ENCODE measurements at regions not wholly inside any gene's neighbourhood (a gene's known extent, or its start where the extent isn't known, plus 50 kb on each side); places are given as distances from the start of the nearest gene placed in this dataset.

DNA sequence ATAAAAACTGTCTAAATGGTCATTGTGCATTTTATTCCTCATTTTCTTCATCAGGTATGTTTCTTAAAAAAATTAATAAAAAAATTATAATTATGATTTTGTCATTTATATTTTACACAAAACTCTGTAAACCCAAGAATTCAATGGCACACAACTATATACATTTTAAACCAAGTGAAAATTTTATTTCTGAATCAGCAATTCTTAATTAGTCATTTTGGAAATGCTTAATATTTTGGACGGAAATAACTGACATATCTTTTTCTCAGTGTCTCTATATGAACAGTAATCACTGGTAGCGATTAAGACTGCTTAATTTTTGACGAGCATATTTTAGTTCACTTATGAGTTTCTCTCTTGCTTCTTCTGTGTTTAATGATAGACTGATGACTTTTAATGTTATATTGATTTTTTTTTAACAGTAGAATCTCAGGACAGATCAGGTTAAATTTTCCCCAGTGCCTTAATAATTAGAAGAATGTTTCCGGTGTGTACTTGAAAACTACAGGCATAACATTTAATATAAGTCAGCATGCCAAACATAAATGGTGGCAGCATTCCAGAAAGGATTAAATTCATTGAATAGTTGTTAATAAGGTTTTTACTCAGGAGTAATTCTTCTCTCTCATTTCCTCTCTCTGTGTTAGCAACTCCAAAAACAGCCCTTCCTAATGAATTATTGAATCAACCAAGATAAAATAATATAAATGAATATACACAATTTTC lies 644.7 kb upstream of the CDH6 start:
- H3K4me2 ChIP-seq (ENCODE audit: low read length), result no peak overlapping the region
- no peaks in the 10 kb centered on the region for H3K27me3 ChIP-seq (ENCODE audit: low read depth, low read length)
- H3K9me3 ChIP-seq (ENCODE audit: insufficient read depth, low read length), result no peaks in the 10 kb centered on the region
- no peaks in the 10 kb centered on the region for H3K4me1 ChIP-seq (ENCODE audit: low read length)
- H3K36me3 ChIP-seq (replicated peaks; ENCODE audit: low read depth, low read length), result no peaks in the 10 kb centered on the region
- H4K20me1 ChIP-seq (ENCODE audit: insufficient read depth, low read length), result no peaks in the 10 kb centered on the region
- H3K79me2 ChIP-seq (ENCODE audit: low read length), result no peaks in the 10 kb centered on the region
- no peak overlapping the region for H3K9ac ChIP-seq (ENCODE audit: low read length)
- TF ChIP-seq EZH2phosphoT487 (IDR thresholded peaks at IDR 0.05; ENCODE audit: low read depth), result no peak
- TF ChIP-seq, protein P1, sequence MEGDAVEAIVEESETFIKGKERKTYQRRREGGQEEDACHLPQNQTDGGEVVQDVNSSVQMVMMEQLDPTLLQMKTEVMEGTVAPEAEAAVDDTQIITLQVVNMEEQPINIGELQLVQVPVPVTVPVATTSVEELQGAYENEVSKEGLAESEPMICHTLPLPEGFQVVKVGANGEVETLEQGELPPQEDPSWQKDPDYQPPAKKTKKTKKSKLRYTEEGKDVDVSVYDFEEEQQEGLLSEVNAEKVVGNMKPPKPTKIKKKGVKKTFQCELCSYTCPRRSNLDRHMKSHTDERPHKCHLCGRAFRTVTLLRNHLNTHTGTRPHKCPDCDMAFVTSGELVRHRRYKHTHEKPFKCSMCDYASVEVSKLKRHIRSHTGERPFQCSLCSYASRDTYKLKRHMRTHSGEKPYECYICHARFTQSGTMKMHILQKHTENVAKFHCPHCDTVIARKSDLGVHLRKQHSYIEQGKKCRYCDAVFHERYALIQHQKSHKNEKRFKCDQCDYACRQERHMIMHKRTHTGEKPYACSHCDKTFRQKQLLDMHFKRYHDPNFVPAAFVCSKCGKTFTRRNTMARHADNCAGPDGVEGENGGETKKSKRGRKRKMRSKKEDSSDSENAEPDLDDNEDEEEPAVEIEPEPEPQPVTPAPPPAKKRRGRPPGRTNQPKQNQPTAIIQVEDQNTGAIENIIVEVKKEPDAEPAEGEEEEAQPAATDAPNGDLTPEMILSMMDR (IDR thresholded peaks at IDR 0.05; ENCODE audit: low read depth, low read length), result no peak
- no peak overlapping the region for H3K4me3 ChIP-seq (ENCODE audit: low read length)
- no peak overlapping the region for H2AFZ ChIP-seq (ENCODE audit: low read depth, low read length)
- no peak overlapping the region for H3K27ac ChIP-seq (ENCODE audit: low read length)

GRCh38 chr5:30540150-30540549 lies 653.3 kb upstream of the CDH6 start:
- H3K9me3 ChIP-seq (ENCODE audit: insufficient read depth, low read length), result no peaks in the 10 kb centered on the region
- no peak overlapping the region for H2AFZ ChIP-seq (ENCODE audit: low read depth, low read length)
- TF ChIP-seq EZH2phosphoT487 (IDR thresholded peaks at IDR 0.05; ENCODE audit: low read depth), result no peak
- TF ChIP-seq, protein P1 (IDR thresholded peaks at IDR 0.05; ENCODE audit: low read depth, low read length), result no peak
- H3K4me3 ChIP-seq (ENCODE audit: low read length), result no peak overlapping the region
- no peaks in the 10 kb centered on the region for H3K4me1 ChIP-seq (ENCODE audit: low read length)
- H3K27me3 ChIP-seq (ENCODE audit: low read depth, low read length), result no peaks in the 10 kb centered on the region
- no peaks in the 10 kb centered on the region for H4K20me1 ChIP-seq (ENCODE audit: insufficient read depth, low read length)
- H3K27ac ChIP-seq (ENCODE audit: low read length), result no peak overlapping the region
- no peak overlapping the region for H3K4me2 ChIP-seq (ENCODE audit: low read length)
- no peaks in the 10 kb centered on the region for H3K79me2 ChIP-seq (ENCODE audit: low read length)
- H3K9ac ChIP-seq (ENCODE audit: low read length), result no peak overlapping the region
- H3K36me3 ChIP-seq (replicated peaks; ENCODE audit: low read depth, low read length), result no peaks in the 10 kb centered on the region

DNA sequence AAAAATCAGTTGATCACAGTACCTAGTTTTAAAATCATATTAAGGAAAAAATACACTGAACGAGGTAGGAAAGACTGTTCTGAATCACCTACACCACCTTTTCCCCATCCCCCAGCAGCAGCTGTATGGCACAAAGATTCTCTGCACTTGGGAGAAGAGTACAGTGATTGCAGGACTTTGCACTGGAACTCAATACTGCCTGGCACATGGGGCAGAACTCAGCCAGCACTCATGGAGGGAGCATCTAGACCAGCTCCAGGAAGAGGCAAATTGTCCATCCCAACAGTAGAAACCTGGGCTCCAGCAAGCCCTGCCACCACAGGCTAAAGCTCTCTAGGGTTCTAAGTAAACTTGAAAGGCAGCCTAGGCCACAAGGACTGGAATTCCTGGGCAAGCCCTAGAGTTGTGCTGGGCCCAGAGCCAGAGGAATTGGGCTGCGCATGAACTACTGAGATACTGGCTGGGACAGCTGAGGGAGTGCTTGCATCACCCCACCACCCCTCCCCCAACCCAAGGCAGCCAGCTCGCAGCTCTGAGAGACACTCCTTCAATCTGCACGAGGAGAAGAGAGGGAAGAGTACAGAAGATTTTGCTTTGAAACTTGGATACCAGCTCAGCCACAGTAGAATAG lies 654.4 kb upstream of the CDH6 start:
- TF ChIP-seq EZH2phosphoT487 (IDR thresholded peaks at IDR 0.05; ENCODE audit: low read depth), result no peak
- TF ChIP-seq, protein P1 (IDR thresholded peaks at IDR 0.05; ENCODE audit: low read depth, low read length), result no peak
- Histone ChIP-seq H3K9ac (ENCODE audit: low read length) (no peak overlapping the region), H4K20me1 (ENCODE audit: insufficient read depth, low read length) (no peaks in the 10 kb centered on the region), H3K36me3 (replicated peaks; ENCODE audit: low read depth, low read length) (no peaks in the 10 kb centered on the region), H3K79me2 (ENCODE audit: low read length) (no peaks in the 10 kb centered on the region), H3K4me1 (ENCODE audit: low read length) (no peaks in the 10 kb centered on the region), H3K9me3 (ENCODE audit: insufficient read depth, low read length) (no peaks in the 10 kb centered on the region), H3K27me3 (ENCODE audit: low read depth, low read length) (no peaks in the 10 kb centered on the region), H3K4me2 (ENCODE audit: low read length) (no peak overlapping the region), H3K4me3 (ENCODE audit: low read length) (no peak overlapping the region), H2AFZ (ENCODE audit: low read depth, low read length) (no peak overlapping the region), H3K27ac (ENCODE audit: low read length) (no peak overlapping the region)

DNA sequence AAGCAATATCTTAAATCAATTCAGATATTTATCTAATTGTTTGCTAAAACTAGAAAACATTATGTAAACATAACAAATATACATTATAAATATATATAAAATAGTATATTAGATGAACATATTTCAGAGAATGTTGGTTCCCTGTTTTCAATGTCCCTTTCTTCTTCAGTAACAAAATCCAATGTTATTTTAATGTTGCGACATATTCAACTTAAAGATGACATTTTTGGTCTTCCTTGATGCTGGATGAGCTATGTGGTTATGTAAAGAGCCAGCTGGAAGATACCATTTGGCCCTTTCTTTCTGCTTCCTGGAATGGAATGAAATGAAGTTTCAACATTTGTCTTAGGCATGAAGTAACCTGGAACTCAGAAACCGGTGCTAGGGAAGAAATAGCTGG lies 668.1 kb upstream of the CDH6 start:
- Histone ChIP-seq H3K27ac (ENCODE audit: low read length) (no peak overlapping the region), H3K36me3 (replicated peaks; ENCODE audit: low read depth, low read length) (no peaks in the 10 kb centered on the region), H3K4me1 (ENCODE audit: low read length) (no peaks in the 10 kb centered on the region), H3K4me2 (ENCODE audit: low read length) (no peak overlapping the region), H3K79me2 (ENCODE audit: low read length) (no peaks in the 10 kb centered on the region), H3K9ac (ENCODE audit: low read length) (no peak overlapping the region), H2AFZ (ENCODE audit: low read depth, low read length) (no peak overlapping the region), H3K27me3 (ENCODE audit: low read depth, low read length) (no peaks in the 10 kb centered on the region), H4K20me1 (ENCODE audit: insufficient read depth, low read length) (no peaks in the 10 kb centered on the region), H3K9me3 (ENCODE audit: insufficient read depth, low read length) (no peaks in the 10 kb centered on the region), H3K4me3 (ENCODE audit: low read length) (no peak overlapping the region)
- TF ChIP-seq EZH2phosphoT487 (IDR thresholded peaks at IDR 0.05; ENCODE audit: low read depth), result no peak
- TF ChIP-seq, protein P1 (IDR thresholded peaks at IDR 0.05; ENCODE audit: low read depth, low read length), result no peak

Data from OCI-LY3 (cell line).